Prostate gland (tissue), 2 donors: ENCODE measurements at regions not wholly inside any gene's neighbourhood (a gene's known extent, or its start where the extent isn't known, plus 50 kb on each side); places are given as distances from the start of the nearest gene placed in this dataset.

Experiments
- POLR2A ChIP-seq: fragments of 450-650 bp; IDR thresholded peaks from one replicate; pipeline ENCODE4 v1.6.1; 2016; ENCODE audit warnings: antibody characterized with exemption, mild to moderate bottlenecking
- POLR2AphosphoS5 ChIP-seq: sonication (generic); formaldehyde crosslinking; IDR thresholded peaks from one replicate; pipeline ENCODE4 v1.6.1; 2017; ENCODE audit warnings: antibody characterized with exemption
- TF ChIP-seq, protein P1 (sequence below), 4 experiments: fragments of 200-600 bp in 2 of 4; fragments of 450-650 bp in 2 of 4; sonication (generic) in 2 of 4; IDR thresholded peaks; 1 replicate in 3 of 4; 2 replicates in 1 of 4; pipeline ENCODE4 v1.5.1; 2016 to 2019; ENCODE audit warnings: antibody characterized with exemption in 4 of 4, mild to moderate bottlenecking in 2 of 4, moderate library complexity in 2 of 4

DNA sequence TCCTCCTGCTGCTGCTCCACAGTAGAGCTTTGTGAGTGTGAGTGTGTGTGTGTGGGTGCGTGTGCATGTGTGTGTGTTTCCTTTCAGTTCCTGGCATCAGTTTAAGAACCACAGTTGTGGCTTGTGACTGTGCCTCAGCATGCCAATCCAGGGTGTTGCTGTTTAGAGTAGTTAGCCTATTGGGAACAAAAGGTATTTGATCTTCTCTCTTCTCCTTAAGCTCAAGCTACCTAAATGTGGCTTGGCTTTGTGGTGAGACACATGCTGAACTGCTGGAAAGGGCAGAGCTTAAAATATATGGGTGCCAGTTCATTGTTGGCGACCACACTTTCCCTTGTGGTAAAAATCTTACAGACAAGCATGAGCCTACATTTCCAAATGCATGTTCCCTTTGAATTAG, 116.6 kb upstream of the BNC2 start:
- TF ChIP-seq POLR2A (no peak), POLR2AphosphoS5 (no peak)
- TF ChIP-seq, protein P1, sequence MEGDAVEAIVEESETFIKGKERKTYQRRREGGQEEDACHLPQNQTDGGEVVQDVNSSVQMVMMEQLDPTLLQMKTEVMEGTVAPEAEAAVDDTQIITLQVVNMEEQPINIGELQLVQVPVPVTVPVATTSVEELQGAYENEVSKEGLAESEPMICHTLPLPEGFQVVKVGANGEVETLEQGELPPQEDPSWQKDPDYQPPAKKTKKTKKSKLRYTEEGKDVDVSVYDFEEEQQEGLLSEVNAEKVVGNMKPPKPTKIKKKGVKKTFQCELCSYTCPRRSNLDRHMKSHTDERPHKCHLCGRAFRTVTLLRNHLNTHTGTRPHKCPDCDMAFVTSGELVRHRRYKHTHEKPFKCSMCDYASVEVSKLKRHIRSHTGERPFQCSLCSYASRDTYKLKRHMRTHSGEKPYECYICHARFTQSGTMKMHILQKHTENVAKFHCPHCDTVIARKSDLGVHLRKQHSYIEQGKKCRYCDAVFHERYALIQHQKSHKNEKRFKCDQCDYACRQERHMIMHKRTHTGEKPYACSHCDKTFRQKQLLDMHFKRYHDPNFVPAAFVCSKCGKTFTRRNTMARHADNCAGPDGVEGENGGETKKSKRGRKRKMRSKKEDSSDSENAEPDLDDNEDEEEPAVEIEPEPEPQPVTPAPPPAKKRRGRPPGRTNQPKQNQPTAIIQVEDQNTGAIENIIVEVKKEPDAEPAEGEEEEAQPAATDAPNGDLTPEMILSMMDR (IDR thresholded peaks at IDR 0.05): no peak
